Panc1 (cell line): ENCODE measurements at regions not wholly inside any gene's neighbourhood (a gene's known extent, or its start where the extent isn't known, plus 50 kb on each side); places are given as distances from the start of the nearest gene placed in this dataset.

Experiments used
- ATAC-seq: fragments of 200-7000 bp; cut with Tn5 transposase; 2 replicates; pipeline ENCODE4 v1.9.1; 2020; ENCODE audit warnings: mild to moderate bottlenecking, moderate library complexity
- BruUV-seq: library from RNA; stranded (reverse); fragments of 400-500 nt; replicated peaks from 2 replicates; lab custom pipeline; 2021; lab: Mats Ljungman, UMichigan
- CTCF ChIA-PET: fragments of 300-600 bp; sonication (Branson Sonifier 250); formaldehyde crosslinking; loops from one replicate; lab custom pipeline; 2022; ENCODE audit warnings: antibody characterized with exemption; lab: Charles Lee
- POLR2A ChIA-PET: fragments of 300-600 bp; sonication (Branson Sonifier 250); formaldehyde crosslinking; loops from one replicate; lab custom pipeline; 2022; ENCODE audit warnings: antibody characterized with exemption; lab: Charles Lee
- DNase-seq: peaks from one replicate; pipeline ENCODE4 v3.0.0-alpha.2; 2010; ENCODE audit warnings: low read depth, low spot score
- H3K27ac ChIP-seq: 2 replicates; pipeline ENCODE4 v1.5.1; 2011; ENCODE audit warnings: mild to moderate bottlenecking, low read length, inconsistent platforms
- H3K27me3 ChIP-seq: fragments of 200-500 bp; sonication (Bioruptor generic); 2 replicates; pipeline ENCODE4 v1.6.0; 2014; ENCODE audit warnings: low read length, inconsistent platforms; ENCODE audit not compliant: control insufficient read depth, insufficient read depth
- H3K36me3 ChIP-seq: fragments of 200-500 bp; sonication (Bioruptor generic); 2 replicates; pipeline ENCODE4 v1.5.1; 2014; ENCODE audit warnings: inconsistent platforms, mild to moderate bottlenecking, low read length, moderate library complexity; ENCODE audit not compliant: control insufficient read depth, insufficient read depth
- H3K4me1 ChIP-seq: 2 replicates; pipeline ENCODE4 v1.5.1; 2011; ENCODE audit warnings: inconsistent platforms, mild to moderate bottlenecking, low read length, moderate library complexity; ENCODE audit not compliant: control insufficient read depth, insufficient read depth
- H3K4me3 ChIP-seq, 2 experiments: 2 replicates each; pipeline ENCODE4 v1.5.1; 2011 to 2012; ENCODE audit warnings: low read depth in 2 of 2, low read length in 2 of 2, mild to moderate bottlenecking in 2 of 2, inconsistent platforms in 1 of 2, moderate library complexity in 1 of 2
- H3K9me3 ChIP-seq: fragments of 200-500 bp; sonication (Bioruptor generic); 2 replicates; pipeline ENCODE4 v1.5.1; 2014; ENCODE audit warnings: low read depth, mild to moderate bottlenecking, inconsistent platforms, low read length, moderate library complexity; ENCODE audit not compliant: control insufficient read depth, insufficient read depth
- CTCF ChIP-seq: fragments of 450-650 bp; IDR thresholded peaks from 2 replicates; pipeline ENCODE4 v1.5.1; 2017; ENCODE audit warnings: mild to moderate bottlenecking
- POLR2AphosphoS5 ChIP-seq: IDR thresholded peaks from 2 replicates; pipeline ENCODE4 v1.6.1; 2012; ENCODE audit warnings: mild to moderate bottlenecking, low read depth, low read length, moderate library complexity
- REST ChIP-seq, 2 experiments: IDR thresholded peaks; 2 replicates each; pipeline ENCODE4 v1.6.1; 2011 to 2012; ENCODE audit warnings: low read depth in 2 of 2, control low read depth in 1 of 2, low read length in 1 of 2, mild to moderate bottlenecking in 1 of 2, moderate library complexity in 1 of 2; ENCODE audit not compliant: insufficient read depth in 1 of 2
- SIN3A ChIP-seq: IDR thresholded peaks from 2 replicates; pipeline ENCODE4 v1.6.1; 2012; ENCODE audit warnings: low read depth, mild to moderate bottlenecking, low read length, moderate library complexity, borderline replicate concordance; ENCODE audit not compliant: insufficient read depth
- TCF7L2 ChIP-seq: IDR thresholded peaks from 2 replicates; pipeline ENCODE4 v1.6.1; 2011; ENCODE audit warnings: mild to moderate bottlenecking, low read depth, low read length, inconsistent platforms
- in situ Hi-C: cut with HindIII; loops from 2 replicates; pipeline ENCODE4 v1.10.0; 2016; ENCODE audit warnings: low sequenced_read_pairs, low pct_unique_long_range_greater_than_20kb
- intact Hi-C: fragments of 100-400 bp; cut with micrococcal nuclease; formaldehyde crosslinking; loops from one replicate; pipeline ENCODE4 v1.10.0; 2022; ENCODE audit not compliant: unreplicated experiment

GRCh38 chr5:54837093-54837492, 148.3 kb downstream of the ESM1 start:
- ChIA-PET CTCF (interaction anchor here (0.8 kb wide), 1 partner anchor 8 kb away, joined by 3 read pairs; no protein-coding TSS in a partner anchor), POLR2A (no interaction called here)
- no peak for DNase-seq
- no peaks in the 10 kb centered on the region for H3K9me3 ChIP-seq
- intact Hi-C loops, result no loop called here
- no peaks in the 10 kb centered on the region for H3K36me3 ChIP-seq
- no peaks in the 10 kb centered on the region for H3K4me1 ChIP-seq
- no peak overlapping the region for H3K27ac ChIP-seq
- no peak for TF ChIP-seq SIN3A
- no peak for TF ChIP-seq REST (IDR thresholded peaks at IDR 0.05; ENCODE audit: insufficient read depth in 1 of 2, low read depth in 2 of 2, low read length in 1 of 2)
- no peak for TF ChIP-seq TCF7L2
- no peak for TF ChIP-seq POLR2AphosphoS5
- no peak for TF ChIP-seq CTCF
- no peak overlapping the region for H3K4me3 ChIP-seq
- no TSS peak for BruUV-seq
- ATAC-seq, result no peak
- in situ Hi-C loops, result no loop called here
- no peaks in the 10 kb centered on the region; the same call in 1 of the 2 replicates for H3K27me3 ChIP-seq

GRCh38 chr5:54835647-54836046, 149.7 kb downstream of the ESM1 start:
- no peak for TF ChIP-seq CTCF
- TF ChIP-seq POLR2AphosphoS5, result no peak
- TF ChIP-seq SIN3A, result no peak
- TF ChIP-seq TCF7L2, result no peak
- TF ChIP-seq REST (IDR thresholded peaks at IDR 0.05; ENCODE audit: insufficient read depth in 1 of 2, low read depth in 2 of 2, low read length in 1 of 2), result no peak
- Histone ChIP-seq H3K36me3 (no peaks in the 10 kb centered on the region), H3K4me1 (no peaks in the 10 kb centered on the region), H3K27me3 (no peaks in the 10 kb centered on the region; the same call in 1 of the 2 replicates), H3K9me3 (no peaks in the 10 kb centered on the region), H3K4me3 (no peak overlapping the region), H3K27ac (no peak overlapping the region)
- in situ Hi-C loops (no loop called here), intact Hi-C loops (no loop called here)
- ATAC-seq, result no peak
- ChIA-PET CTCF (no interaction called here), POLR2A (no interaction called here)
- no TSS peak for BruUV-seq
- DNase-seq, result no peak
